K562 (cell line): ENCODE measurements at regions not wholly inside any gene's neighbourhood (a gene's known extent, or its start where the extent isn't known, plus 50 kb on each side); places are given as distances from the start of the nearest gene placed in this dataset.

ENCODE experiments used
- ATAC-seq: fragments of 200-7000 bp; cut with Tn5 transposase; 3 replicates; pipeline ENCODE4 v1.9.1; 2020; ENCODE audit warnings: moderate library complexity
- BruUV-seq: library from RNA; stranded (reverse); fragments of 400-500 nt; replicated peaks from 2 replicates; lab custom pipeline; 2021; lab: Mats Ljungman, UMichigan
- CTCF ChIA-PET: fragments of 300-600 bp; formaldehyde crosslinking; extraction: SDS; loops from one replicate; lab custom pipeline; 2021; ENCODE audit warnings: low intra/inter-chr PET ratio; lab: Yijun Ruan, JAX
- POLR2A ChIA-PET: fragments of 300-600, 350-650 bp; sonication (Branson Sonifier 250); formaldehyde crosslinking; extraction: SDS; loops from one replicate; lab custom pipeline; 2021; ENCODE audit warnings: antibody characterized with exemption, inconsistent platforms; lab: Yijun Ruan, JAX
- DNase-seq, 4 experiments: peaks; one replicate each; pipeline versions ENCODE4 v3.0.0 to v3.0.0-alpha.2; 2011 to 2018; ENCODE audit warnings: low spot score in 3 of 4, mixed read lengths in 3 of 4; ENCODE audit errors: extremely low read depth in 1 of 4
- FAIRE-seq: peaks from 2 replicates; lab custom pipeline; 2011; peaks lifted over from hg19 to GRCh38; lab: Jason Lieb, UNC
- H2AFZ ChIP-seq: 2 replicates; pipeline ENCODE4 v1.6.0; 2011; ENCODE audit warnings: low read depth, low read length, control low read depth, inconsistent platforms
- H3K27ac ChIP-seq: fragments of 200-600 bp; 3 replicates; pipeline ENCODE4 v1.8.0; 2011; ENCODE audit warnings: low read depth, mild to moderate bottlenecking, control low read depth, inconsistent platforms, low read length, moderate library complexity, mixed read lengths; ENCODE audit errors: extremely low read depth
- H3K27me3 ChIP-seq, 2 experiments: fragments of 300-600 bp in 1 of 2; 2 replicates in 1 of 2; 3 replicates in 1 of 2; pipeline versions ENCODE4 v1.6.0 to v1.8.0; 2011; ENCODE audit warnings: inconsistent platforms in 2 of 2, low read length in 2 of 2, mild to moderate bottlenecking in 1 of 2, mixed read lengths in 1 of 2, moderate library complexity in 1 of 2; ENCODE audit not compliant: control insufficient read depth in 2 of 2, insufficient read depth in 2 of 2
- H3K36me3 ChIP-seq: fragments of 300-600 bp; 3 replicates; pipeline ENCODE4 v1.8.0; 2011; ENCODE audit warnings: mild to moderate bottlenecking, low read length, inconsistent platforms; ENCODE audit not compliant: control insufficient read depth, insufficient read depth
- H3K4me1 ChIP-seq, 2 experiments: fragments of 200-600 bp in 1 of 2; replicated peaks in 1 of 2; 2 replicates in 1 of 2; 3 replicates in 1 of 2; pipeline versions ENCODE4 v1.5.1 to v1.8.0; 2011; ENCODE audit warnings: inconsistent platforms in 2 of 2, low read length in 2 of 2, mild to moderate bottlenecking in 1 of 2, mixed read lengths in 1 of 2, moderate library complexity in 1 of 2; ENCODE audit not compliant: control insufficient read depth in 2 of 2, insufficient read depth in 2 of 2
- H3K4me2 ChIP-seq: 2 replicates; pipeline ENCODE4 v1.6.1; 2011; ENCODE audit warnings: low read length, control low read depth, inconsistent platforms, mixed read lengths; ENCODE audit not compliant: insufficient read depth
- H3K4me3 ChIP-seq: fragments of 200-600 bp; sonication (generic), shearing (Covaris generic); 2 replicates; pipeline ENCODE4 v1.5.1; 2016; ENCODE audit warnings: control low read depth, inconsistent platforms
- H3K79me2 ChIP-seq: fragments of 200-600 bp; 3 replicates; pipeline ENCODE4 v1.8.0; 2011; ENCODE audit warnings: low read length, inconsistent platforms; ENCODE audit not compliant: control insufficient read depth, insufficient read depth
- H3K9ac ChIP-seq, 2 experiments: 2 replicates each; pipeline versions ENCODE4 v1.6.0 to v1.6.1; 2011; ENCODE audit warnings: low read depth in 2 of 2, low read length in 2 of 2, control low read depth in 1 of 2, inconsistent platforms in 1 of 2, mild to moderate bottlenecking in 1 of 2, mixed read lengths in 1 of 2; ENCODE audit not compliant: insufficient read depth in 1 of 2
- H3K9me1 ChIP-seq: one replicate; pipeline ENCODE4 v1.6.0; 2011; ENCODE audit warnings: inconsistent platforms, mild to moderate bottlenecking, low read length, moderate library complexity; ENCODE audit not compliant: control insufficient read depth, insufficient read depth
- H3K9me3 ChIP-seq: replicated peaks from 2 replicates; pipeline ENCODE4 v1.5.1; 2011; ENCODE audit warnings: low read depth, low read length, inconsistent platforms; ENCODE audit not compliant: control insufficient read depth, insufficient read depth
- H4K20me1 ChIP-seq: replicated peaks from 2 replicates; pipeline ENCODE4 v1.6.1; 2011; ENCODE audit warnings: low read length, inconsistent platforms, mixed read lengths; ENCODE audit not compliant: control insufficient read depth, insufficient read depth
- BDP1 ChIP-seq: IDR thresholded peaks from 3 replicates; pipeline ENCODE4 v1.6.1; 2011; ENCODE audit not compliant: insufficient read length, insufficient read depth
- BRD4 ChIP-seq: fragments of 200-600 bp; sonication (generic); IDR thresholded peaks from 2 replicates; pipeline ENCODE4 v1.6.1; 2017; ENCODE audit warnings: inconsistent platforms
- ESRRB ChIP-seq: fragments of 250-450 bp; sonication (Bioruptor Pico); IDR thresholded peaks from 2 replicates; pipeline ENCODE4 v1.5.0; 2020; ENCODE audit warnings: mild to moderate bottlenecking, moderate library complexity, borderline replicate concordance
- FOXP1 ChIP-seq: sonication (generic); formaldehyde crosslinking; IDR thresholded peaks from 2 replicates; pipeline ENCODE4 v1.8.0; 2022; ENCODE audit warnings: mild to moderate bottlenecking, missing genetic modification reagents
- GATAD2A ChIP-seq: fragments of 450-650 bp; IDR thresholded peaks from 2 replicates; pipeline ENCODE4 v1.6.1; 2017
- HIVEP1 ChIP-seq: fragments of 250-450 bp; sonication (Bioruptor Pico); IDR thresholded peaks from 2 replicates; pipeline ENCODE4 v1.4.0; 2020; ENCODE audit warnings: mild to moderate bottlenecking
- JUN ChIP-seq, 2 experiments: sonication (generic) in 1 of 2; formaldehyde crosslinking in 1 of 2; IDR thresholded peaks; 2 replicates each; pipeline versions ENCODE4 v1.6.1 to v1.8.0; 2012 to 2022; ENCODE audit warnings: borderline replicate concordance in 2 of 2, mild to moderate bottlenecking in 2 of 2, improper control_type of control experiment in 1 of 2, low read depth in 1 of 2, low read length in 1 of 2, missing genetic modification reagents in 1 of 2
- KLF16 ChIP-seq: IDR thresholded peaks from 2 replicates; pipeline ENCODE4 v1.6.1; 2016; ENCODE audit warnings: antibody characterized with exemption
- NR3C1 ChIP-seq: sonication (generic); formaldehyde crosslinking; IDR thresholded peaks from 2 replicates; pipeline ENCODE4 v1.8.1; 2022; ENCODE audit warnings: missing genetic modification reagents
- RBM15 ChIP-seq: fragments of 200-400 bp; formaldehyde crosslinking; IDR thresholded peaks from 2 replicates; pipeline ENCODE4 v1.6.1; 2018; ENCODE audit warnings: mild to moderate bottlenecking, low read length, moderate library complexity; ENCODE audit not compliant: insufficient read depth
- SIX5 ChIP-seq, 2 experiments: IDR thresholded peaks; 2 replicates each; pipeline ENCODE4 v1.6.1; 2011; ENCODE audit warnings: low read length in 2 of 2, borderline replicate concordance in 1 of 2, low read depth in 1 of 2, mild to moderate bottlenecking in 1 of 2, moderate library complexity in 1 of 2; ENCODE audit not compliant: insufficient read depth in 1 of 2
- SOX6 ChIP-seq: fragments of 450-650 bp; IDR thresholded peaks from 2 replicates; pipeline ENCODE4 v1.6.1; 2014; ENCODE audit warnings: mild to moderate bottlenecking
- WHSC1 ChIP-seq: IDR thresholded peaks from one replicate; pipeline ENCODE4 v1.6.1; 2012; ENCODE audit warnings: low read length, control low read depth, inconsistent platforms
- ZNF668 ChIP-seq: fragments of 250-450 bp; sonication (Bioruptor Pico); IDR thresholded peaks from 2 replicates; pipeline ENCODE4 v1.8.0; 2022; ENCODE audit warnings: mild to moderate bottlenecking, inconsistent platforms
- ZNF717 ChIP-seq: fragments of 250-450 bp; sonication (Bioruptor Pico); IDR thresholded peaks from 2 replicates; pipeline ENCODE4 v1.5.0; 2021
- in situ Hi-C: fragments of 300-500 bp; cut with MboI; formaldehyde crosslinking; loops from 4 replicates; pipeline ENCODE4 v1.15.0; 2018; ENCODE audit warnings: inconsistent platforms, mixed read lengths
- intact Hi-C: fragments of 100-400 bp; cut with micrococcal nuclease; formaldehyde crosslinking; loops from 2 replicates; pipeline ENCODE4 v1.14.2; 2022

GRCh38 chr5:117486261-117486660 is 911.6 kb upstream of the SEMA6A start:
- no peaks in the 10 kb centered on the region for H3K9me1 ChIP-seq
- TF ChIP-seq KLF16 (no peak), HIVEP1 (no peak), FOXP1 (CRISPR knock-in tag) (no peak), ZNF668 (no peak), SIX5 (IDR thresholded peaks at IDR 0.05; ENCODE audit: borderline replicate concordance in 1 of 2, insufficient read depth in 1 of 2, low read depth in 1 of 2, low read length in 2 of 2) (no peak), NR3C1 (CRISPR knock-in tag) (no peak), SOX6 (no peak), ESRRB (no peak), BRD4 (no peak), GATAD2A (no peak), BDP1 (no peak), WHSC1 (no peak), ZNF717 (CRISPR knock-in tag) (no peak), JUN (IDR thresholded peaks at IDR 0.05; ENCODE audit: borderline replicate concordance, low read depth, low read length) (no peak), JUN (CRISPR knock-in tag; IDR thresholded peaks at IDR 0.05; ENCODE audit: borderline replicate concordance) (no peak), RBM15 (no peak)
- H3K27me3 ChIP-seq, result no peaks in the 10 kb centered on the region
- no peaks in the 10 kb centered on the region for H4K20me1 ChIP-seq
- DNase-seq (no peak), ATAC-seq (no peak), FAIRE-seq (no peak)
- H3K27ac ChIP-seq, result no peak overlapping the region
- H3K4me1 ChIP-seq, result no peaks in the 10 kb centered on the region
- H3K79me2 ChIP-seq, result no peaks in the 10 kb centered on the region
- H3K36me3 ChIP-seq, result no peaks in the 10 kb centered on the region
- no peak overlapping the region for H3K9ac ChIP-seq
- BruUV-seq, result no TSS peak
- H3K9me3 ChIP-seq, result no peaks in the 10 kb centered on the region
- in situ Hi-C loops, result no loop called here
- no peak overlapping the region for H3K4me3 ChIP-seq
- intact Hi-C loops, result no loop called here
- ChIA-PET POLR2A (no interaction called here), CTCF (no interaction called here)
- H2AFZ ChIP-seq, result no peak overlapping the region
- no peak overlapping the region for H3K4me2 ChIP-seq
